ENCODE measurements at regions not wholly inside any gene's neighbourhood (a gene's known extent, or its start where the extent isn't known, plus 50 kb on each side); places are given as distances from the start of the nearest gene placed in this dataset.

DNA sequence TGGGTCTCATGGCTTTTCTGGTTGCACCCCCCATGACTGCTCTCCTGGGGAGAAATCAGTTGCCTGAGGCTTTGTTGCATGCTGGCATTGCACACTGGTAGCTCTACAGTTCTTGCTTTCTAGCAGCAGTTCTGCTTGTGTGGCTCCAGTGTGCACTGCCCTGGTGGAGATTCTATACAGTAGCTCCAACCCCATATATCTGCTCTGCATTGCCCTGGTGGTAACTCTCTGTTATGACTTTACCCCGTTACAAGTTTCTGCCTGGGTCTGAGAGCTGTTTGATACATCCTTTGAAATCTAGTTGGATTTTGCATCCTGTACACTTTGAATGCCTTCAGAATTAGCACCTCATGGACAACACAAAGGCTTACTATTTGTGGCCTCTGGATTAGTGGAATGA lies 241.4 kb upstream of the EPHA5 start:
- DNase-seq (ENCODE audit: low read depth in 2 of 2), result no peak
- H3K4me3 ChIP-seq (replicated peaks in 1 of 4; ENCODE audit: control extremely low read depth in 1 of 4, insufficient read depth in 1 of 4, low read depth in 3 of 4, low read length in 4 of 4), result no peak overlapping the region
- H3K9me3 ChIP-seq (ENCODE audit: control insufficient read depth, insufficient read depth, low read depth, low read length), result no peaks in the 10 kb centered on the region
- no peaks in the 10 kb centered on the region for H4K20me1 ChIP-seq (ENCODE audit: control insufficient read depth, extremely low read depth, insufficient read depth, low read length)
- no peaks in the 10 kb centered on the region for H3K4me1 ChIP-seq (ENCODE audit: control insufficient read depth, extremely low read depth, insufficient read depth, low read length)
- H3K27me3 ChIP-seq (ENCODE audit: control insufficient read depth, insufficient read depth, low read length), result no peaks in the 10 kb centered on the region
- no peaks in the 10 kb centered on the region for H3K79me2 ChIP-seq (ENCODE audit: control insufficient read depth, insufficient read depth, low read length)
- TF ChIP-seq EZH2 (IDR thresholded peaks at IDR 0.05; ENCODE audit: low read length, missing control alignments), result no peak
- TF ChIP-seq, protein P1, sequence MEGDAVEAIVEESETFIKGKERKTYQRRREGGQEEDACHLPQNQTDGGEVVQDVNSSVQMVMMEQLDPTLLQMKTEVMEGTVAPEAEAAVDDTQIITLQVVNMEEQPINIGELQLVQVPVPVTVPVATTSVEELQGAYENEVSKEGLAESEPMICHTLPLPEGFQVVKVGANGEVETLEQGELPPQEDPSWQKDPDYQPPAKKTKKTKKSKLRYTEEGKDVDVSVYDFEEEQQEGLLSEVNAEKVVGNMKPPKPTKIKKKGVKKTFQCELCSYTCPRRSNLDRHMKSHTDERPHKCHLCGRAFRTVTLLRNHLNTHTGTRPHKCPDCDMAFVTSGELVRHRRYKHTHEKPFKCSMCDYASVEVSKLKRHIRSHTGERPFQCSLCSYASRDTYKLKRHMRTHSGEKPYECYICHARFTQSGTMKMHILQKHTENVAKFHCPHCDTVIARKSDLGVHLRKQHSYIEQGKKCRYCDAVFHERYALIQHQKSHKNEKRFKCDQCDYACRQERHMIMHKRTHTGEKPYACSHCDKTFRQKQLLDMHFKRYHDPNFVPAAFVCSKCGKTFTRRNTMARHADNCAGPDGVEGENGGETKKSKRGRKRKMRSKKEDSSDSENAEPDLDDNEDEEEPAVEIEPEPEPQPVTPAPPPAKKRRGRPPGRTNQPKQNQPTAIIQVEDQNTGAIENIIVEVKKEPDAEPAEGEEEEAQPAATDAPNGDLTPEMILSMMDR (conservative IDR thresholded peaks at IDR 0.05 in 1 of 2, IDR thresholded peaks at IDR 0.05 in 1 of 2; ENCODE audit: low read depth in 1 of 2, low read length in 2 of 2), result no peak
- H3K36me3 ChIP-seq (ENCODE audit: control insufficient read depth, insufficient read depth, low read length), result no peaks in the 10 kb centered on the region
- no peak overlapping the region for H3K4me2 ChIP-seq (ENCODE audit: extremely low read depth, insufficient read depth, low read length)
- H3K27ac ChIP-seq (ENCODE audit: insufficient read depth, low read length), result no peak overlapping the region
- H3K9ac ChIP-seq (ENCODE audit: insufficient read depth, low read length), result no peak overlapping the region
- no peak overlapping the region for H2AFZ ChIP-seq (ENCODE audit: low read length)

DNA sequence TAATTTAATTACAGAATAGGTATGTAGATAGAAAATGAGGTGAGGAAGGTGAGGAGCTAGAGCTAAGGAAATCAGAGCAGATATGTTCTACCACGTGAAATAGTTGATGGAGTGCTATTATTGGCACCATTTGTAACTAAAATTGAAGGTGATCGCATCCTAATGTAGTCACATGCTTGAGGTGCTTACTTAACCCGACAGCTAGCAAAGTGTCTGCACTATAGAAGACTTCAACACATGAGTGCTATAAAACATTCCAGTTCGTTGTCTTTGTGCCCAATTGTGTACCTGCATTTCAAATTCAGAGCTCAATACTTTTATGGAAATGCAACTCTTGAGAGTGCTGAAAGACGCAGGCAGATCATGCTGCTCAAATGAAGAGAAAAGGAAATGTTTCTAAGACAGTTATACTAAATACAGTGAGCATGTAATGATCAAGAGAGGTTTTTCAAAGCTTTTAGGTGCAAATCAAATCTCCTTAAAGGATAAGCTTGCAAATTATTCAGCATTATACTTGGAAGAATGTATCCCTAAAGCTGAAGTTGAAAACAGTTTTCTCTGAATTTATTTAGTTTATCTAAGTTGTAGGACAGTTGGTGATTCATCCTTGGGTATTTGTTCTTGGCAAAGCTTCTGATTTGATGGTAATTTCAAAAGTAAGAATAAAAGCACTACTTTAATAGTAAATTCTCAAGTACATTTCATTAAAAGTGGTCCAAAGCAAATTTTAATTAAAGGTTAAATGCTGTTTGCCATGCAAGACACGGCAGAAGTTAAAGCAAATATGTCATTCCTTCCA lies 223.9 kb upstream of the EPHA5 start:
- H3K4me3 ChIP-seq (replicated peaks in 1 of 4; ENCODE audit: control extremely low read depth in 1 of 4, insufficient read depth in 1 of 4, low read depth in 3 of 4, low read length in 4 of 4), result no peak overlapping the region
- DNase-seq (ENCODE audit: low read depth in 2 of 2), result peak in 1 of 2 donors; percentile 59
- TF ChIP-seq EZH2 (IDR thresholded peaks at IDR 0.05; ENCODE audit: low read length, missing control alignments), result no peak
- TF ChIP-seq, protein P1 (conservative IDR thresholded peaks at IDR 0.05 in 1 of 2, IDR thresholded peaks at IDR 0.05 in 1 of 2; ENCODE audit: low read depth in 1 of 2, low read length in 2 of 2), result no peak
- H3K9me3 ChIP-seq (ENCODE audit: control insufficient read depth, insufficient read depth, low read depth, low read length), result no peaks in the 10 kb centered on the region
- no peaks in the 10 kb centered on the region for H3K79me2 ChIP-seq (ENCODE audit: control insufficient read depth, insufficient read depth, low read length)
- no peaks in the 10 kb centered on the region for H4K20me1 ChIP-seq (ENCODE audit: control insufficient read depth, extremely low read depth, insufficient read depth, low read length)
- H2AFZ ChIP-seq (ENCODE audit: low read length), result no peak overlapping the region
- H3K27me3 ChIP-seq (ENCODE audit: control insufficient read depth, insufficient read depth, low read length), result no peaks in the 10 kb centered on the region
- no peaks in the 10 kb centered on the region for H3K4me1 ChIP-seq (ENCODE audit: control insufficient read depth, extremely low read depth, insufficient read depth, low read length)
- H3K9ac ChIP-seq (ENCODE audit: insufficient read depth, low read length), result no peak overlapping the region
- H3K27ac ChIP-seq (ENCODE audit: insufficient read depth, low read length), result no peak overlapping the region
- no peaks in the 10 kb centered on the region for H3K36me3 ChIP-seq (ENCODE audit: control insufficient read depth, insufficient read depth, low read length)
- no peak overlapping the region for H3K4me2 ChIP-seq (ENCODE audit: extremely low read depth, insufficient read depth, low read length)

DNA sequence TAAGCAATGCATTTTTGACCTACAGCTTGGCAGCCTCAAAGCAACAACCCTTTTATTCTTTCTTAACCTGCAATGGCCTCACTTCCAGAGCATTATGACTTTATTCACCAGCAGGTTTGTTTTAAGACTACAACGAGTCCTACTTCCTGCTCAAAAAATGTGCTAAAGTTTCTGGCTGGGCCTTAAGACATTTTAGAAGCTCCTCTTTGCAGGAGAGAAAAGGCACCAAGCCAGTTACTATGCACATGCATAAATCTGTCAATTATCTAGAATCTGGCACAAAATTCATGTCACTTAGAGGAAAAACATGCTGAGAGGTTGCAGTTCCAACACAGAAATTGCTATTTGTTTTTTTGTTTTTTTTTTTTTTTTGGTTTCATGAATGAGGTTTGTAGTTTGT lies 223.0 kb upstream of the EPHA5 start:
- Histone ChIP-seq H3K27me3 (ENCODE audit: control insufficient read depth, insufficient read depth, low read length) (no peaks in the 10 kb centered on the region), H3K4me1 (ENCODE audit: control insufficient read depth, extremely low read depth, insufficient read depth, low read length) (no peaks in the 10 kb centered on the region), H3K36me3 (ENCODE audit: control insufficient read depth, insufficient read depth, low read length) (no peaks in the 10 kb centered on the region), H3K79me2 (ENCODE audit: control insufficient read depth, insufficient read depth, low read length) (no peaks in the 10 kb centered on the region), H3K4me3 (replicated peaks in 1 of 4; ENCODE audit: control extremely low read depth in 1 of 4, insufficient read depth in 1 of 4, low read depth in 3 of 4, low read length in 4 of 4) (no peak overlapping the region), H4K20me1 (ENCODE audit: control insufficient read depth, extremely low read depth, insufficient read depth, low read length) (no peaks in the 10 kb centered on the region), H3K4me2 (ENCODE audit: extremely low read depth, insufficient read depth, low read length) (no peak overlapping the region), H3K9me3 (ENCODE audit: control insufficient read depth, insufficient read depth, low read depth, low read length) (no peaks in the 10 kb centered on the region), H3K27ac (ENCODE audit: insufficient read depth, low read length) (no peak overlapping the region), H2AFZ (ENCODE audit: low read length) (no peak overlapping the region), H3K9ac (ENCODE audit: insufficient read depth, low read length) (no peak overlapping the region)
- TF ChIP-seq EZH2 (IDR thresholded peaks at IDR 0.05; ENCODE audit: low read length, missing control alignments), result no peak
- DNase-seq (ENCODE audit: low read depth in 2 of 2), result peak in 1 of 2 donors; percentile 0
